ENCODE measurements at regions not wholly inside any gene's neighbourhood (a gene's known extent, or its start where the extent isn't known, plus 50 kb on each side); places are given as distances from the start of the nearest gene placed in this dataset.
"Not testable (repeated sequence)": the region's sequence is repeated elsewhere in the genome, so short reads cannot be mapped to it uniquely, and the experiment has no call there.

GRCh38 chr22:27300536-27301285 is 500.8 kb downstream of the MN1 start:
- no peak for DNase-seq

GRCh38 chr22:27302501-27302900 is 499.1 kb downstream of the MN1 start:
- no peak for DNase-seq

- DNase-seq, result no peak
Measured at GRCh38 chr22:27303718-27304117, 497.8 kb downstream of the MN1 start.

- DNase-seq, result no peak
Measured at GRCh38 chr22:27306771-27307170, 494.8 kb downstream of the MN1 start.

- no peak for DNase-seq
Measured at GRCh38 chr22:27307545-27308247, 493.9 kb downstream of the MN1 start.

- no peak for DNase-seq
Measured at GRCh38 chr22:27308513-27308912, 493.0 kb downstream of the MN1 start.

- DNase-seq, result no peak
Measured at GRCh38 chr22:27309697-27310096, 491.9 kb downstream of the MN1 start.

- no peak for DNase-seq
Measured at GRCh38 chr22:27310966-27311697, 490.4 kb downstream of the MN1 start.

- DNase-seq, result no peak
Measured at GRCh38 chr22:27311698-27312550, 489.6 kb downstream of the MN1 start.

- no peak for DNase-seq
Measured at GRCh38 chr22:27312565-27312964, 489.0 kb downstream of the MN1 start.

- no peak for DNase-seq
Measured at GRCh38 chr22:27312966-27313855, 488.3 kb downstream of the MN1 start.

- no peak for DNase-seq
Measured at GRCh38 chr22:27314276-27314807, 487.2 kb downstream of the MN1 start.

GRCh38 chr22:27315833-27316232 is 485.7 kb downstream of the MN1 start:
- DNase-seq, result no peak

GRCh38 chr22:27317096-27317495 is 484.5 kb downstream of the MN1 start:
- no peak for DNase-seq

- DNase-seq, result no peak
Measured at GRCh38 chr22:27317971-27318428, 483.6 kb downstream of the MN1 start.

- DNase-seq, result no peak
Measured at GRCh38 chr22:27318516-27318915, 483.0 kb downstream of the MN1 start.

- DNase-seq, result no peak
Measured at GRCh38 chr22:27323661-27324060, 477.9 kb downstream of the MN1 start.

GRCh38 chr22:27324908-27325307 is 476.6 kb downstream of the MN1 start:
- DNase-seq, result not testable (repeated sequence)

- DNase-seq, result no peak
Measured at GRCh38 chr22:27327497-27327896, 474.1 kb downstream of the MN1 start.

GRCh38 chr22:27327981-27328721 is 473.4 kb downstream of the MN1 start:
- DNase-seq, result no peak

Measured in activated effector memory CD4-positive, alpha-beta T cell treated with anti-CD3 and anti-CD28 coated beads, Interleukin-2, amount 50 U/mL, for 16 hours (primary cell).